HUDEP-2 (cell line): ENCODE measurements at regions not wholly inside any gene's neighbourhood (a gene's known extent, or its start where the extent isn't known, plus 50 kb on each side); places are given as distances from the start of the nearest gene placed in this dataset.

ENCODE experiments used
- DNase-seq, 76 experiments: peaks; one replicate each; lab custom pipeline; 2025; ENCODE audit not compliant: unreplicated experiment in 76 of 76; lab: John Stamatoyannopoulos, UW

GRCh38 chr5:6995115-6995514 is 281.9 kb downstream of the TENT4A start:
- no peak for DNase-seq

- DNase-seq = no peak
These were observed 287.1 kb downstream of the TENT4A start for GRCh38 chr5:7000310-7000709.

- no peak for DNase-seq
These were observed 297.4 kb downstream of the TENT4A start for GRCh38 chr5:7010591-7010990.

- DNase-seq = no peak
These were observed 298.8 kb downstream of the TENT4A start for GRCh38 chr5:7012057-7012456.

GRCh38 chr5:7014611-7015010 is 301.4 kb downstream of the TENT4A start:
- DNase-seq = no peak

- peak in 3 of 76 experiments; percentile 2 to 3 (median 2) for DNase-seq
These were observed 302.5 kb downstream of the TENT4A start for GRCh38 chr5:7015586-7016256.

GRCh38 chr5:7016999-7017747 is 303.9 kb downstream of the TENT4A start:
- DNase-seq = no peak

GRCh38 chr5:7018198-7018597 is 305.0 kb downstream of the TENT4A start:
- no peak for DNase-seq

- no peak for DNase-seq
These were observed 305.4 kb downstream of the TENT4A start for GRCh38 chr5:7018601-7019000.

- DNase-seq = no peak
These were observed 323.1 kb downstream of the TENT4A start for GRCh38 chr5:7036192-7036835.

GRCh38 chr5:7039074-7039473 is 325.8 kb downstream of the TENT4A start:
- DNase-seq = no peak

- DNase-seq = no peak
These were observed 326.9 kb downstream of the TENT4A start for GRCh38 chr5:7040111-7040510.

GRCh38 chr5:7043797-7044196 is 330.6 kb downstream of the TENT4A start:
- no peak for DNase-seq

GRCh38 chr5:7047511-7048261 is 334.5 kb downstream of the TENT4A start:
- DNase-seq = no peak

- no peak for DNase-seq
These were observed 337.8 kb downstream of the TENT4A start for GRCh38 chr5:7050986-7051385.

GRCh38 chr5:7053125-7053524 is 339.9 kb downstream of the TENT4A start:
- DNase-seq = no peak

- no peak for DNase-seq
These were observed 340.4 kb downstream of the TENT4A start for GRCh38 chr5:7053528-7054209.

- no peak for DNase-seq
These were observed 329.3 kb upstream of the ADCY2 start for GRCh38 chr5:7066471-7067235.

- DNase-seq = no peak
These were observed 327.8 kb upstream of the ADCY2 start for GRCh38 chr5:7068156-7068555.

GRCh38 chr5:7068899-7069298 is 327.0 kb upstream of the ADCY2 start:
- no peak for DNase-seq
